ENCODE measurements at regions not wholly inside any gene's neighbourhood (a gene's known extent, or its start where the extent isn't known, plus 50 kb on each side); places are given as distances from the start of the nearest gene placed in this dataset.

DNA sequence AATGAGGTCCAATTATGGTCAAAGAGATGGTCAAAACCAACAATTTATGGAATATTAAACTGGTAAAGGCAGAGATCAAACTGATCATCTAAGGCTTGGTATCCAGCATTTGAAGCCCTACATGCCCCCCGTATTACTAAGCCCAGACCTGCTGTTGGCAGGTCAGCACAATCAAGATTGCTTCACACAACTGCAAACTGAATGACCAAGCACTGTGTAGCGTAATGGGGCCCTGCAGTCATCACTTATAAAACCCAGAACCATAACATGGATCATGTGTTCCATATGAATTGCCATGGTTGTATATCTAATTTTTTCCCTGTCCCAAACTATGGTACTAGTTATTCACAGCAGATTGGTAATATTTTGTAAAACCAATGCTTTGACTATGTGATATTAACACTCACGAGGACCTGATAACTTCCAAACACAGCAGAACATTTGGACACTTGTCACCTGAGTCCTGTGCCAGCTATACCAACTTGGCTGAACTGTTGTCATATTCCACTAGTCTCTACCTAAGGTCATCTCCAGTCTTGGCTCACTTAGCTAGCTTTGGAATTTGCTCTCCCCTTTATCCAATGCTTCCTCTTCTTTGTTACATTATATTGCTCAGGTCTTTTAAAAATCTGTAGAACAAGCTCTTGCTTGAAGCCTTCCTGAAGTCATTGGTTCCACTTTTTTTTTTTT lies 81.7 kb upstream of the HMHB1 start:
- ATAC-seq (peak; percentile 88), DNase-seq (ENCODE audit: low spot score) (no peak)

DNA sequence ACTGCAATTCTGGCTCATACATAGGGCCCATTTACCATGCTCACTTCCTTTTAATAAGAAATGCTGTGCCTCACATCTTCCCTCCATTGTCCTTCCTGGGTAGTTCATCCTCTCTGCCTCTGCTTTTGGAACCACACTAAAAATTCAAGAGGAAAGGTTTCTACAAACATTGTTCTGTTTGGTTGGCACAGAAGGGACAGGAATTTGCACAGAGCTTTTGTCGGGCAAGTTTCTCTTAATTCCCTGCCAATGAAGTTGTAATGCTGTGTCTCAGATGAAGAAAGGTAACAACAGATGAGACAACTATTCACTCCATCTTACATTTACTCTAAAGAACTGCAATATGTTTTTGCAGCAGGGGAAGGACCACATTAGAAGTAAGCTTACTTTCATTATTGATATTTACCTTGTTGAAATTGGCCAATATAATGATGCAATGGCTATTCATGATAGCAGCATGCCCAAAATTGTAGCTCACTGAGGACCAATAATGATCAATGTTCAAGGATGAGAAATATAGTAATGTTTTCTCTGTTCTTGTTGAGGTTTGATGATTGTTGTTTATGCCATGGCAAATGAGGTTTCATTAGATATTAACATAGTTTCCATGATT lies 82.5 kb upstream of the HMHB1 start:
- ATAC-seq (peak; percentile 79), DNase-seq (ENCODE audit: low spot score) (no peak)

DNA sequence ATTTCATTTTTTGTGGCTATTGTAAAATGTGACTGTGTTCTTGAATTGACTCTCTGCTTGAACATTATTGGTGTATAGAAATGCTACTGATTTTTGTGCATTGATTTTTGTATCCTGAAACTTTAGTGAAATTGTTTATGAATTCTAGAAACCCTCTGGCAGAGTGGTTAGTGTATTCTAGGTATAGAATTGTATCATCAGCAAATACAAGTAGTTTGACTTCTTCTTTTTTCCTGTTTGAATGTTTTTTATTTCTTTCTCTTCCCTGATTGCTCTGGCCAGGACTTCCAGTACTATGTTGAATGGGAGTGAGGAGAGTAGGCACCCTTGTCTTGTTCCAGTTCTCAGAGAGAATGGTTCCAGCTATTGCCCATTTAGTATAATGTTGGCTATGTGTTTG lies 88.8 kb upstream of the HMHB1 start:
- ATAC-seq = no peak
- no peak for DNase-seq (ENCODE audit: low spot score)

DNA sequence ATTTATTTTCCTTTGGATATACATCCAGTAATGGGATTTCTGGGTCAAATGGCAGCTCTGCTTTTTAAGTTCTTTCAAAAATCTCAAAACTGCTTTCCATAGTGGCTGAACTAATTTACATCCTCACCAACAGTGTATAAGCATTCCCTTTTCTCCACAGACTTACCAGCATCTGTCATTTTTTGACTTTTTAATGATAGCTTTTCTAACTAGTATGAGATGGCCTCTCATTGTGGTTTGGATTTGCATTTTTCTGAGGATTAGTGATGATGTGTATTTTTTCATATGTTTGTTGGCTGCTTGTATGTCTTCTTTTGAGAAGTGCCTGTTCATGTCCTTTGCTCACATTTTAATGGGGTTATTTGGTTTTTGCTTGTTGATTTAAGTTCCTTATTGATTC lies 90.0 kb upstream of the HMHB1 start:
- no peak for ATAC-seq
- DNase-seq (ENCODE audit: low spot score) = no peak

DNA sequence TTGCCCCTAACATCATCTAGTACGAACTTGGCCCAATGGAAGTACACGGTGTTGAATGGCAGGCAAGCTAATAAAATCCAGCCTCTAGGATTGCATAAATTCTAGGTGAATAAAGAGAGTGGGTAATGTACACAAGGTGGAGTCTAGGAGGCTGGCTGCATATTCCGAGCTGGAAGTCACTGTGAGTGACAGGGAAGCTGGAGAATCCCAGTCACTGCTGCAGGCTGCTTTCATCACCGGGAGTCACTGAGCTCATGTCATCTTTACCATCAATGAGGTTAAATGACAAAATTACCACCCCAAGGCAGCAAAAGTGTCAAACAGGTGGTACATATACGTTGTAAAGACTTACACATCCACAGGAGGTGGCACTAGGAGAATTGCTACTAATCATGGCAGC lies 91.3 kb upstream of the HMHB1 start:
- DNase-seq (ENCODE audit: low spot score) = no peak
- no peak for ATAC-seq

DNA sequence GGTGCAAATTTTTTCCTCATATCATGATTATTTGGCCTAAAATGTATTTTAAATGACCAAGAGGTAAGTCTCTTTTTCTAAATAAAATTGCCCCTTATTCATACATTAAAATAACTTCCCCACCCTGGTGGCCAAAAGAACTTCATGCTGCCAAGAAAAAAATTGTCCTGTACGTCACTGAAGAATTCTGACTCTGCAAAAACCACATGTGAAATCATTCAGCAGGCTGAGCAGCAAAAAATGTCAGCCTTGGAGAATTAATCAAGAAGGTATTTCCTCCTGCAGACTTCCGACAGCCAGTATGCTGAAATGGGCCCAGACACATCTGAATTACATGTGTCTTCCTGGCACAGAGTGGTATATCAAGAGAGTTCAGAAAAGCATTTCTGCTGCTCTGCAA lies 94.6 kb upstream of the HMHB1 start:
- no peak for ATAC-seq
- no peak for DNase-seq (ENCODE audit: low spot score)

DNA sequence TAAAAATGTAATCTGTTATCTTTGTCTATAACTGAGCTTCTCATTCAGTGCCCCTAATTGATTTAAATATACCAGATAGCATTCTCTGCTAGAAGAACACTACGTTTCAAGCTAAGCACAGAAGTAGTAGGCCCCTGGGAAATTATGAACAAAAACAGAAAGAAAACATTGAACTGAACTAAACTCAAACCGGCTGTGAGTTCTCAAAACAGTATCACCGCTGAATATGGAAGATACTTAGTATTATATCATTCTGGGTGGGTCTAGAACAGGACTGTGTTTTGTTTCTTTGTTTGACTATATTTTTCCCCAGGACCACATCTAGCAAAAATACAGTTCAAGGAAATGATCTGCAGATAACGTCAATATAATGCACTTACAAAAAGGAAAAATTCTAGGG lies 95.1 kb upstream of the HMHB1 start:
- DNase-seq (ENCODE audit: low spot score) (no peak), ATAC-seq (no peak)

DNA sequence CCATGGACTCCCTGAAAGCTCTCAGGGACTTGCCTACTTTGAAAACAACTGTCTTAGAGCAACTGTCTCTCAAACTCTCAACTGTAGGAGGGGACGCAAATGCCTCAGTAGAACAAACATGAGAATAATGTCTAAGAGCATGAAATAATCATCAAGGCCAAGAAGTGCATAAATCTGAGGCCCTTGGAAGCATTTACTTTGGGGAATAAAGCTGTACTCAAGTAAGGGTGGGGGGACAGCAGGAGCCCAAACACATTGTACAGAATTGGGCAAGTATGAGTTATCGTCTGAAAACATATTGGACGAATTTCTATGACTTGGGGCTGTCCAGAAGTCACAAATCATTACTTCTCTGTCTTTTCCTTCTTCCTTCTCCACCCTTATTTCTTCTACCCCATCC lies 96.3 kb upstream of the HMHB1 start:
- no peak for ATAC-seq
- DNase-seq (ENCODE audit: low spot score) = no peak

DNA sequence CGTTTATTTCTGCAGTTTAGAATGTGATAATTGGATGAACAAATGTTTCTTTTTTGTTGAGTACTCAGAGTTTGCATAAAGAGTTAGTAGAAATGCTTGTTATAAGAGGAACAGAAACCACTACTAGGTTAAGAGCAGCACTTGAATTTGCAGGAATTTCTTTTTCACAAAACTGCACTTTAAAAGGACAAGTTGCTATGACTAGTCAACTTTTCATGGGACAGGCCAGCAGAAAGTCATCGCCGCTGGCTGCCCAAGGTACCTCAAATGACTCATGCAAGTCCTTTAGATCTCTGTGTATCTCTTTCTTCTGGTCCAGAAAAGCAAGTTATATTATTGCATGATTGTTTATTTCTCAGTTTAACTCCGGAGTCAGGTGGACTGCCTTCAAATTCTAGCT lies 97.3 kb upstream of the HMHB1 start:
- ATAC-seq (no peak), DNase-seq (ENCODE audit: low spot score) (no peak)

DNA sequence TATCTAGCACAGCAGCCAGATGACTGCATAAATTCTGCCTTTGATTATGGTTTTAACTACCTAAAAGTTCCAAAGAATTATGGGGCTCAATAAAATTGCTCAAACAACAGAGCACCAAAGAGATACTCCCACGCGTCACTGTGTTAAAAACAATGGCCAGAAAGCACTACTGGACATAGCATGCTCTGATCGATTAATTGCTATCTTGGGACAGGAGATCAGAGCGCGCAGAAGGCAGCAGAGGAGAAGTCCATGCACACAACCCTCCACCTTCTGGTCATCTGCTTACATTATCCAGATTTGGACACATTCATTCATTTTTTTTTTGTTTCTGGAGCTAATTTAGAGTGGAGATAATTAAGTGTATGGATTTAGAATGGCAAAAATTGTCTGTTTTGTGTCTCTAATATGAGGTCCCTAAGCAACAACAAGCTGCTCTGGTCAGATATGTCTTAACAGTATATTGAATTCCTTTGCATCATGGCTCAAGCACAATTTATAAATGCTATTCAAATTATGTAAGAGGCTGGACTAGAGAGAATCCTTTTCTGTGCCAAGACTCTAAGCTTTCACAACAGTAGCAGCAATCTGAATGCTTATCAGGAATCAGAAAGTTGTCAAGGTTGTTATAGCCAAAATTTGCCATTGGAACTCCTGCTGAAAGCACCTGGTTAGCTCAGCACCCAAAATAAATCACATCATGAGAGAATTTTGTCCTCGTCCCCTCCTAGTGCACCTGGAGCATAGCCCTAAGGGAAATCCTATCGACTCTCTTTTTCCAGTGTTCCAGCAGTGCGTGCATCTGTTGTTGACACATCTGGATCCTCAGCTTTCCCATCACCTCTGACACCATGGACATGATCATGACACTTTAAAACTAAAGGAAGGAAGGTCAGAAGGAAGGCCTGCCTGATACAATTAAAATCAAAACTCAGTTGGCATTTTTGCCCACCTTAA lies 98.6 kb upstream of the HMHB1 start:
- DNase-seq (ENCODE audit: low spot score) = no peak

DNA sequence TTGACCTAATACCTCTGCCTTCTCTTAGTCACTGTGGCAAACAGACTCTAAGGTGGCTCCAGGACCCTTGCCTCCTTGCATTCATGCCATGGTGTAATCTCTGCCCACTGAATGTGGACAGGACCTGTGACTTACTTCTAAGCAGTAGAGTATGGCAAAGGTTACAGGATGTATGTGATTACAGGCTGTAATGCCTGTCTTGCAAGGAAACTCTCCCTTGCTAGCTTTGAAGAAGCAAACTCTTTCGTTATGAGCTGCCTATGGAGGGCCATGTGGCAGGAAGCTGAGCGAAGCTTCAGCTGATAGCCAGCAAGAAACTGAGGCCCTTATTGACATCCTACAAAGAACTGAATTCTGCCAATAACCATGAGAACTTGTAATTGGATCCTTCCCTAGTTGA lies 103.3 kb upstream of the HMHB1 start:
- DNase-seq (ENCODE audit: low spot score) (no peak), ATAC-seq (no peak)

More for the DNA sequence above, 98.6 kb upstream of the HMHB1 start:
- peak; percentile 47 for ATAC-seq

DNA sequence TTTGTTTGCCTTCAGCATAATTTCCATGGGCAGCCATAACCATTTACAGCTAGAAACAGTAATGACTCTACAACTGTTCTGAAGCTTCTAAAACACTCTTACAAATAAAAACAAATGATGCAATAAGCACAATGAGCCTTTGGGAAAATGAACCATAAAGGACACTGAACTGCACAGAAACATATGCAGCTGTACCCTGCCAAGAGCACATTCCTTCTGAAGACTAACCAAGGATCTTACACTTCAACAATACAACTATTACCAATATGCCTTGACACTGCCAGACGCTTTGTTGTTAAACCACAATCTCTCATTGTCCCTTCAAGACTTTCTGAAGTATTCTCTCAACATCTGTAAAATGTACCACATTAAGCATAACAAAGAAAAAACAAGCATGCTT lies 104.2 kb upstream of the HMHB1 start:
- no peak for DNase-seq (ENCODE audit: low spot score)

DNA sequence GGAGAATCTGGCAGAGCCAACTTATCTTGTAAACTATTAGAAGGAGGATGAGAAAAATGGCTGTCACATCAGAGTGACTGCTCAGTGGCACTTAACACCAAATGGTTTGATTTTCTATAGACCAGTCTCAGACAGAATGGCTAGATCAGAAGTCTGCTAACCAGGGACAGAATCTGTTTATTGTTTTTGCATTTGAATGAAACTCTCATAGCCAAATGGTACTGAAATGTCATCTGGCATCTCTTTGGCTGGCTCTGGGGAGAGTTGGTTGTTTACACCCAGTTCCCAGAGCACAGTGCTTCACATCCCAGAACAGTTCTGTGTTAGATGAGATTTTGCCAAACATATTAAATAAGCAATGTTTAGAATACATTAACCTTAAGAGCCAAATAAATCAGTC lies 106.6 kb upstream of the HMHB1 start:
- ATAC-seq (no peak), DNase-seq (ENCODE audit: low spot score) (no peak)

More for the DNA sequence above, 104.2 kb upstream of the HMHB1 start:
- no peak for ATAC-seq

DNA sequence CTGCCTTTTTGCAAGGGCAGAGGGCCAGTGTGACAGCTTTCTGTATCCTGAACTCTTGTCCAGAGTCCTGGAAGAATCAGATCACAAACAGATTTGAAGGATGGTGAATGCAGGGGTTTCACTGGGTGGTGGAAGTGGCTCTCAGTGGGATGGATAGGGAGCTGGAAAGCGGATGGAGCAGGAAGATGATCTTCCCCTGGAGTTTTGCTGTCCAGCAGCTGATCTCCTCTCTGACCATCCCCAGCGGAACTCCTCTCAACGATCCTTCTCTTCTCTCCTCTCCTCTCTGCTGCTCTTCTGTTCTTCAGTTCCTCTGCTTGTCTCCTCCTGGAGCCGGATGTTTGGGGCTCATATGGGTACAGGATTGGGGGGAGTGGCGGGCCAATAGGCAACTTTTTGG lies 108.3 kb upstream of the HMHB1 start:
- ATAC-seq = no peak

DNA sequence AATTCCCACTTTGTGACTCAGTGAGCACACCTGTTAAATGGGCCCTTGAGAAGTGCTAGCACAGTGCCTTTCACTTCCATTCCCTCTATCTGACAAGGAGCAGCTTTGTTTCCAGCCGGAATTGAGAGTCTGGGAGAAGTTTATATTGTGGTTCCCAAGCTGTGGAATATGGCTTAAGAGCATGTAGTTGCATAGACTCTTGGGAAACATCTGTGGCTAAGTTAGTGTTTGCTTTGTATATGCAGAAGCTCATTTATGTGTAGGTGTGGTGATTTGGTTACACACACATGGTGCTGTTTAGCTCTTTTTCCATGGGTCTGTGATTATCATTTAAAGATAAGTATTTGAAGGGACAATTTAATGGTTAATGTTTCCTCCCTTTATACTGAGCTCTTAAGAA lies 110.5 kb upstream of the HMHB1 start:
- DNase-seq (ENCODE audit: low spot score) = no peak
- no peak for ATAC-seq

More for the DNA sequence above, 108.3 kb upstream of the HMHB1 start:
- DNase-seq (ENCODE audit: low spot score) = no peak

DNA sequence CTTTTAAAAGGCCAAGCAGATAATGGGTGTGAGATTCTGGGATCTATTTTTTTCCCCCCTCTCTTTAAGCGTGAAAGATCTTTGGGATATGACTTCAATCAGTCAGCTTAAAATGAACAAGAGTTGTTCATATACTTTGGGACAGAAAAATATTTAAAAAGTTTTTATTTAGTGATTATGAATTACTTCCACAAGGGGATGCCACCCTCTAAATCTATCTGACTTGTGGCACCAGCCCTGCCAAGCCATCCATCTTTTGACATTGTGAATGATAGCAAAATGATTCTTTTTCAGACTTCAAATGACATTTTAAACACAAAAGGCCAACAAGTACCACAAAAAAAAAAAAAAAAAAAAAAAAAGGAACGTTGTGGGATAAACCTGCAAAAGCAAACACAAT lies 111.0 kb upstream of the HMHB1 start:
- no peak for ATAC-seq
- no peak for DNase-seq (ENCODE audit: low spot score)

DNA sequence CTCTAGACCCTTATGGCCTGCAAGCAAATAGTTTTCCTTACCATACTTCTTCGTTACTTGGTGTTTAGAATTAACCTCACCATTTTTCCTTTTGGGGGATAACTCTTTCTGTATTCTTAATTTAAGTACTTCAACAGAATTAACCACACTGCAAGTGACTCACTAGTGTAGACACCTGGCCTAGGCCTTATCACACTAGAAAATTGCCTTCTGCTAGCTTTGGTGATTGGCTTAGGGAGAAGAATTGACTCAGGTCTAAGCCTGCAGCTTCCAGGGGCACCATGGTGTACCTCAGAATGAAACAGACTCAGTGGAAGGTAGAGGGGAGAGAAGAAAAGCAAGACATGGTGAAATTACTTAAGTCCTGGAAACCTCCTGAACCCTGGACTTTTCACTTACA lies 112.8 kb upstream of the HMHB1 start:
- DNase-seq (ENCODE audit: low spot score) (no peak), ATAC-seq (no peak)

DNA sequence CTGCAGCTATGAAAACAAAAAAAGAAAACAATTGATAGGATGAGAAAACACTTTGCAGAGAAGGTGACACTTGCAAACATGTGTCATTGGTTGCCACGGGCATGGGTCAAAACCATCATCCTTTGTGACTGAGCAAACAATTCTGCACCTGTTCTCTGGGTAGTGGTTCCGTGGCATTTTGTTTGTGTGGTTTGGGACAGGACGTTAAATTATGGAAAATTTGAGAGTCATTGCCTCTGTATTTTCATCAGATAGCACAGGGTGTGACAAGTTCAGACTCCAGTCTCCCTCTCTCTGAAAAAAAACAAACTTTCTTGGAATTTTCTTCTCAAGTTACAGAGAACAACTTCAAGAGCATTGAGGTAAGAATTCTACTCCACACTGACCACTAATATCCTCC lies 113.4 kb upstream of the HMHB1 start:
- no peak for ATAC-seq
- no peak for DNase-seq (ENCODE audit: low spot score)

DNA sequence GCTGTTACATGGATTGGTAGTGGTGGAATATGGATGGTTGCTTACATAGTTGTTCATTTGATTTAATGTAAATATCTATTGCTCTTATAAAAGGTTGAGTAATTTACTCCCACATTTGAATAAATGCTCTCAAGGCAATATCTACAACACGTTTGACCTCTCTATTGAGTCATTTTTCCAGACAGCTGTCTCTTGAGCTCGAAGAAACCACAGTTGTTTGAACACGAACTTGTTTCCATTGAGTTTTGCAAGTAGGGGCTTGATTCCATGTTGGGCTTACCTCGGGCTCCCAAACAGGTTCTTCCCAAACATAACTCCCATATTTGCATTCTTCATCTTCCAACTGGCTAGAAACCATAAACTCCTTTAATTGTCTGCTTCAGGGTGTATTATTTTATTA lies 115.0 kb upstream of the HMHB1 start:
- no peak for ATAC-seq
- no peak for DNase-seq (ENCODE audit: low spot score)

DNA sequence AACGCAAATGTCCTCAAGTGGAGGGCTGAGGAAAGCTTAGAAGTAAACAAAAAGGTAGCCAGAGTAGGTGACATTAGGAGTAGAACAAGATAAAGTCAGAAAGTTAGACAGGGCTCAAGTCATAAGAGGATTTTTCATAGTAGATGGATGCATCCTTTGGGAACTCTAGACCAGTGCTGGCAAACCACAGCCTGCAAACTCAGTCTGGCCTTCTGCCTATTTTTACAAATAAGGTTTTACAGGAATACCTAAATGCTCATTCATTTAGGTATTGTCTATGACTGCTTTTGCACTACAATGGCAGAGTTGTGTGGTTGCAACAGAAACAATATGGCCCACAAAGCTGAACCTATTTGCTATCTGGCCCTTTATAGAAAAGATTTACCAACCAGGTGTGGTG lies 116.0 kb upstream of the HMHB1 start:
- DNase-seq (ENCODE audit: low spot score) = no peak
- no peak for ATAC-seq

DNA sequence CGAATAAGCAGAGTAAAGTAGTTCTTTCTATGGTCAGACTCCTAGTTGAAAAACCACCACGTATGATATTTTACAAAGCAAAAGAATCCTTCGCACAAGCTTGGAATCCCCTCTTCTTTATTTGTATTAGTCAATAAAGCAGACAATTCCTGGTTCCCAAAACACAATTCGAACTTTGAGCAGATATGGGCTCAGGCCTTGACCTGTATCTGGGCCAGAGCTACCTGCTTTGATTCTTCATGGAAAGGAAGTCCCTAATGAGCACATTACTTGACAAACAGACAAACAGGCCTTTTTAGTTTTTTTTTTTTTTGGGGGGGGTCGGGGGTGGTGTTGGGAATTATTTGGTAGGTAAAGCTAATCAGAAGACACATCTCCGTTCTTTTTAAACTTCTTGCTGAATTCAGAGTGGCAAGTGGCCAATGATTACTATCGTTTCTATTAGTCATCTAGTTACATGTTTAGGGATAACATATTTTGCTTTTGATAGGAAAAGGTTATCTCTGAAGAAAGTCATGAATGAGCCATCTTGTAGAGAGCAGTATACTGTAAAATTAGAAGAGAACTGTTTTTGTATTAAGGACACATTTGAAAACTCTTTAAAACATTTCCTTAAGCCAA lies 116.6 kb upstream of the HMHB1 start:
- no peak for DNase-seq (ENCODE audit: low spot score)
- ATAC-seq = no peak

DNA sequence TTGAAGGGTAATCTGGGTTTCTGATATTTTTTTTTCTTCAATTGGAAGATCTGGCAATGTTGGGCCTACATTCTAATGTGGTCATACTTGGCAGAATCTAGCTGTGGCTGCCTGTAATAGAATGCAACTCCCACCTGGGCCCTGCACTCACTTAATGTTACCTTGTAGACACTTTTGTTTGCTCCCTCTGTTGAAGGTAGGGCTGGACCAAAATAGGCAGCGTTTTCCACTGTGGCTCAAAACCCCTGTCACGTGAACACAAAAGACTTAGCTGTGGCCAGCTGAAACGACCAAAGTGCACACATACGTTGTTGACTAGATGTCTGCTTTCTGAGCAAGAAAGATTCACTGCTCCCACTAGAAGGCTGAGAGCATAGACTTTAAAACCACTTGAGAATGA lies 117.6 kb upstream of the HMHB1 start:
- ATAC-seq (no peak), DNase-seq (ENCODE audit: low spot score) (no peak)
